ENCODE measurements at regions not wholly inside any gene's neighbourhood (a gene's known extent, or its start where the extent isn't known, plus 50 kb on each side); places are given as distances from the start of the nearest gene placed in this dataset.
"Not testable (repeated sequence)": the region's sequence is repeated elsewhere in the genome, so short reads cannot be mapped to it uniquely, and the experiment has no call there.

DNA sequence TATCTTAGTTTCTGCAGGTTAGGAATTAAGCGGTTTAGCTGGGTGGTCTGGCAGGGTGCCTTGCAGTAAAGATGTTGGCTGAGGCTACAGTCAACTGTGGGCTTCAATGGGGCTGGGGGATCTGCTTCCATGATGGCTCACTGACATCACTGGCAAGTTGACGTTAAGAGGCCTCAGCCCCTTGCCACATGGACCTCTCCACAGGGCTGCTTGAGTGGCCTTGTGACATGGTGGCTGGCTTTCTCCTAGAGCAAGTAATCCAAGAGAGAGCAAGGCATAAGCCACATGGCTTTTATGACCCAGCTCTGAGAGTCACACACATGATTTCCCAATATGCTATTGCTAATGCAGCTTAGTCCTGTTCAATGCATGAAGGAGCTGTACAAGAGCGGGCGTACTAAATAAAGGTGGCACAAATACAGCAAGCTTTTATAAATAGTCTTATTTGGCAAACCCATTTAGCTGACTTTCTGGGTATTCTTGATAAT, 109.1 kb downstream of the SEPTIN7 start:
- DNase-seq (ENCODE audit: low read depth in 2 of 2) = no peak

DNA sequence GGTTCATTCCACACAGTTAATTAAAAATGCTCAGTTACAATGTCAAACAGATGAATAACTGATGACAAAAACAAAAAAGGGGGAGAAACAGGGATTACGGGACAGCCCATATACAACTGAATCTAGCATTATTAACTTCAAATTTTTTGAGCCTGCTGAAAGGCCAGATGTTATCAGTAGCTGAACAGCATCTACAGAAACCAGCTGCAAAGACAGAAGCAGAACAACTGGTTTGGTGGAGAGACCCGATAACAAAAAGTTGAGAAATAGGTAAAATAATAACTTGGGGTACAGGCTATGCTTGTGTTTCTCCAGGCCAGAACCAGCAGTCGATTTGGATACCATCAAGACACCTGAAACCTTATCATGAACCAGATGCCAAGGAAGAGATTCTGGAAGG, 109.8 kb downstream of the SEPTIN7 start:
- DNase-seq (ENCODE audit: low read depth in 2 of 2) = not testable (repeated sequence)

DNA sequence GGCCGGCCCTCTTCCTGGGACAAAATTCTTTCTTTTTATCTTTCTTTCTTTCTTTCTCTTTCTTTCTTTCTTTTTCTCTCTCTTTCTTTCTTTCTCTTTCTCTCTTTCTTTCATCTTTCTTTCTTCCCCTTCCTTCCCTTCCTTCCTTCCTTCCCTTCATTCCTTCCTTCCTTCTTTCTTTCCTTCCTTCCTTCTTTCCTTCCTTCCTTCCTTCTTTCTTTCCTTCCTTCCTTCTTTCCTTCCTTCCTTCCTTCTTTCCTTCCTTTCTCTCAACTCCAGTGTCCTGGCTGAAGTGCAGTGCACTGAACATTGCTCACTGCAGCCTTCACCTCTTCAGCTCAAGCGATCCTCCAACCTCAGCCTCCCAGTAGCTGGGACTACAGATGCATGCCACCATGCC, 112.5 kb downstream of the SEPTIN7 start:
- DNase-seq (ENCODE audit: low read depth in 2 of 2) = not testable (repeated sequence)

DNA sequence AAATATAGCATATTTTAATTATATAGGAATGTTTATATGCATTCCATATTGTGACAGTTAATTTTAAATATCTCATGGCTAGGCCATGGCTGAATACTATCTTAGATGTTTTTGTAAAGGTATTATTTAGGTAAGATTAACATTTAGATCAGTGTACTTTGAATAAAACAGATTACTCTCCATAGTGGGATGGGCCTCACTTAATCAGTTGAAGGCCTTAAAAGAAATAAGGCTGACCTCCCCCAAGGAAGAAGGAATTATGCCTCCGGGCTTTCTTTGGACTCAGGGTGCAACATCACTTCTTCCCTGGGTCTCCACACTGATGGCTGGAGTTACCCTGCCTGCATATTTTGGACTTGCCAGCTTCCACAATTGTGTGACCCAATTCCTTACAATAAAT, 113.4 kb downstream of the SEPTIN7 start:
- not testable (repeated sequence) for DNase-seq (ENCODE audit: low read depth in 2 of 2)

DNA sequence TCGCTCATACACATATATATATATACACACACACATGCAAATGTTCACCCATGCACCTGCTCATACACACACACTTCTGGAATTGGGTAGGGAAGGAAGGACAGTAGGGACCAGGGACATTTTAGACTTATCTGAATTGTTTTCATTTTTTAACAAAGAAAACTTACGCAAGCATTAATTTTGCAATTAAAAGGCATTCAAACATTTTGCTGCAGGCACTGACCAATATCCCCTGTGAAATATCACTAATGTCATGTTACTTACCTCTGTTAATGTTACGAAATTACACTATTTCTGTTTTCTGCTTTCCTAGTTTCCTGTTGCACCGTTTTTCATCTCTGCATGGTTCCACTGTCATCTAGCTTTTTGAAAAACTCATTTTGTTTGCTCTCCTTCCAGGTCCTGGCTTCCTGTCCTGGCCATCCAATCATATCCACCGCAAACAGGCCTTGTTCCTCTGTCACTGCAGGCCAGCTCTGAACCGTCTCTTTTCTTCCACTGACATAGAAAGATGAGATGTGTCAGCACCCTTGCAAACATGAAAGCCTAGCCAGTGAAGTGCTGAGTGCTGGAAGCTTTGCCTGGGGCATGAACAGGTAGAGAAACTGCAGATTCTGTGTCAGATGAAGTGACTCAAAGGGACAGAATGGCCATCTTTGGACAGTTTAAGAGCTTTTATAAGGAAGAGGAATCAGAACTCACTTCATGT, 114.5 kb downstream of the SEPTIN7 start:
- DNase-seq (ENCODE audit: low read depth in 2 of 2) = not testable (repeated sequence)

DNA sequence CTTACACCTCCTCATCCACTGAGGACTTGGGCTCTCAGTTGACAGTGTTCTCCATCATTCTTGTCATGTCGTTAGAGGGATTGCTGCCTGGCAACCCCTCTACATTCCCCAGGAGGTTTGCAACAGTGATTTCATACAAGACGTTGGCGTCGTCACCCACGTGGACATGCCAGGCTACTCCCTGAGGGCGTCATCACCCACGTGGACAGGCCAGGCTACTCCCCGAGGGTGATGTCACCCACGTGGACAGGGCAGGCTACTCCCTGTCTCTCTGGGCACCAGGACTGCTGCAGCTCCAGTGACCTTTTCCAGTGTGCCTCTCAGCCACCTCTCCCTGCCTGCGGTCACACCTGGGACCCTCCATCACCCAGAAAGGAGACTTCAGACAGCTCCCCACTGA, 117.4 kb downstream of the SEPTIN7 start:
- not testable (repeated sequence) for DNase-seq (ENCODE audit: low read depth in 2 of 2)

DNA sequence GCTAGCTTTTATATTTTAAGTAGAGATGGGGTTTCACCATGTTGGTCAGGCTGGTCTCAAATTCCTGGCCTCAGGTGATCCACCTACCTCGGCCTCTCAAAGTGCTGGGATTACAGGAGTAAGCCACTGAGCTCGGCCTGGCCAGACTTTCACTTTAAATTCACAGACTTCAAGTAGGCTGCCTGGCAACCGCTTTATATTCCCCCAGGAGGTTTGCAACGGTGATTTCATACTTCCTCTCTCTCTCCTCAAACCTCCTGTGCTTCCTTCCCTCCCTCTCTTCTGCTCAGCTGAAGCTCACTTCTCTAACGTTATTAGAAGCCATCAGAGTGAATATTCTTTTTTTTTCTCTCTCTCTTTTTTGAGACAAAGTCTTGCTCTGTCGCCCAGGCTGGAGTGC, 118.8 kb downstream of the SEPTIN7 start:
- not testable (repeated sequence) for DNase-seq (ENCODE audit: low read depth in 2 of 2)

DNA sequence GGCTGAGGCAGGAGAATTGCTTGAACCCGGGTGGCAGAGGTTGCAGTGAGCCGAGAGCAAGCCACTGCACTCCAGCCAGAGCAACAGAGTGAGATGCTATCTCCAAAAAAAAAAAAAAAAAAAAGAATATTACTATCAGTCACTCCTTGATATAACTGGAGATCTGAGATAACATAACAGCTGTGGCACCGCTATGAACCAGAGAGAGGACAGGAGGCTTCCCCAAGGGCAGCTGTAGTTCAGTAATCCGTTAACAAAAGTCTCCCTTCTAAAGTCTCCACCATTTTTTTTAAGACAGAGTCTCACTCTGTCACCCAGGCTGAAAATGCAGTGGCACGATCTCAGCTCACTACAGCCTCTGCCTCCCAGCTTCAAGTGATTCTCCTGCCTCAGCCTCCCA, 120.5 kb downstream of the SEPTIN7 start:
- DNase-seq (ENCODE audit: low read depth in 2 of 2) = not testable (repeated sequence)

DNA sequence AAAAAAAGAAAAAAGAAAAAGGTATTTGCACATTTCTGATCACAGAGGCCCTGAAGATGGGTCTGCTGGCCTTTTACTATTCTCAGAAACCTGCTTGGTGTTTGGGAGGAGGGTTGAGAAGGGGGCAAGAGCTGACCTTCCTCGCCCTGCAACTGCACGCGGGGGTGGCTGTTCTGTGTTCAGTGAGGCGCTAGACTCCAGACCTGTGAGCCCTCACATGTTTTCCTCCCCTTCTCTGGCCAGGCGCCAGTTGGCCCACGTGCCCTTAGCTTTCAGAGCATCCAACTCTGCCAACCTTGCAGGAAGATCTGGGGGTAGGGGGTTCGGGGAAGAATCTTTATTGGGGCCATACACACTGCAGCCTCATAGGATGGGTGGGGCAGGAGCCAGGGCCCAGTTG, 123.8 kb downstream of the SEPTIN7 start:
- not testable (repeated sequence) for DNase-seq (ENCODE audit: low read depth in 2 of 2)

DNA sequence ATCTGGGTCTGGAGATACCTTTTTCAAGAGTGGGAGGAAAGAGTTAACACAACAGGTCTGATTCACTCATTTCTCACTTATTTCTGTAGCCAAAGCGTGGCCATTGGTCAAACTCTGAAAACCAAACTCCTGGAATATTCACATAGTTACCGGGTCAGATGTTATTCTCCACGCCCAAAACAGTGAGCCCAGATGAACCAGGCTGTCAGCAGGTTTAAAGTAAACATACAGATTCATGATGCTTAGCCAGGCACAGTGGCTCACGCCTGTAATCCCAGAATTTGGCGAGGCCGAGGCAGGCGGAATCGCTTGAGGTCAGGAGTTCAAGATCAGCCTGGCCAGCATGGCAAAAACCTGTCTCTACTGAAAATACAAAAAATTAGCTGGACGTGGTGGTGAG, 126.1 kb downstream of the SEPTIN7 start:
- DNase-seq (ENCODE audit: low read depth in 2 of 2) = not testable (repeated sequence)

DNA sequence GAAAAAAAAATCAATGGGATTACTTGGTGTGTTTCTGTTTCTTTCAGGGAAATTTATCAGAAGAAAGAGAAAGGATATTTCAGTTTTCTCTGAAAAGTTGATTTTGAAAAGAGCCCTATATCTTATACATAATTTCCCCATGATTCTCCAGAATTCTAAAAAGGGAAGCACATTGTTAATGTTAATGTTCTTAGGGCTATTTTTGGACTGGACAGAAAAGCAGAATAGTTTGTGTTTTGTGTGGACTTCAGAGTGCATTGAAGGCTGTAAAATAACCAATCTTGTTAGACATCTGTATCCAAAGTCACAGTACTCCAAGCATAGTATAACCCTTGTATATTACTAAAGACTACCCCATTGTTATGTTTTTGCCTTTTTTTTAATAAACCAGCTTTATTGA, 130.3 kb downstream of the SEPTIN7 start:
- DNase-seq (ENCODE audit: low read depth in 2 of 2) = not testable (repeated sequence)

DNA sequence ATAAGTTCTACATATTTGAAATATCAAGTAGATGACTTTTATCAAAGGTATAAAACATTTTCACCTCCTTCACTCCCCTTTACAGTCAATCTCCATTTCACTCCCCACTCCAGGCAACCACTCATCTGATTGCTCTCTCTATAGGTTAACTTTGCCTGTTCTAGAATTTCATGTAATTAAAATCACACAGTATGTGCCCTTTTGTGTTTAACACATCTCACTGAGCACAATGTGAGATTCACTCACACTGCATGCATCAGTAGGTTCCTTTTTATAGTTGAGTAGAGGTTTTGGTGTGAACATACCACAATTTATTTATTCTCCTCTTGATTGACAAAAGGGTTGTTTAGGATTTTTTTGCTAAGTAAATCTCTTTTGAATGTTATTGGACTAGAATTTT, 130.7 kb downstream of the SEPTIN7 start:
- DNase-seq (ENCODE audit: low read depth in 2 of 2) = not testable (repeated sequence)

DNA sequence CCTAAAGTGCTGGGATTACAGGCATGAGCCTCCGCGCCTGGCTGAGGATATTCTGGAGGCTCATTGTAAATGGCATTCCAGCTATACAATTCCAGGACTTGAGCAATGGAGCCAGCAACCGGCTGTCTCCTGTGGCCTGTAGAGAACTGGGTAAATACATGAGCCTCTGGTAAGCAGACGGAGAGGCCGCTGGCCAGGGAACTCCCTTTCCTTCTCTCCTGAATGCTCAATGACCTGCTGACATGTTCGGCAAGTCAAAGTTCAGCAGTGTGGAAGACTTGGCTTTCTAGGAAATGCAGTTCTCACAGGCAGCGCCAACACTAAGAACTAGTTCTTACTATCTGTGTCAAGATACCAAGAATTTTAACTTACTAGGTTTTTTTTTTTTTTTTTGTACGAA, 139.8 kb downstream of the SEPTIN7 start:
- not testable (repeated sequence) for DNase-seq (ENCODE audit: low read depth in 2 of 2)

DNA sequence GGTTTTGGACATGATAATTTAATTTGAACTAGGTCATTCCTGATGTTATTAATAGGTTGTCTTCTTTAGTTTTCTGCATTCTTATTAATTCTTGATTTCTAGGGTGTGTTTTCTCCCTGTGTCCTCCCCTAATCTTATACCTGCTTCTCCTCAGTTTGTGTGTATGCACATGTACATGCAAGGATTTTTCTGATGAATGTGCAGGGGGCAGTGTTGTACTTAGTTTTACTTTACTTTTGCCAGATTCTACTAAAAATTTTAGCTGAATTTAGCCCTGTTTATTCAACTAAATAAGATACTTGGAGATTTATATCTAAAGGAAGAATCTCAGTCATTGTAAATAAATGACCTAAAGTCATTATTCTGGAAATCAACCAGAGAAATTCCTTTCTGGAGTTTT, 144.8 kb downstream of the SEPTIN7 start:
- DNase-seq (ENCODE audit: low read depth in 2 of 2) = not testable (repeated sequence)

DNA sequence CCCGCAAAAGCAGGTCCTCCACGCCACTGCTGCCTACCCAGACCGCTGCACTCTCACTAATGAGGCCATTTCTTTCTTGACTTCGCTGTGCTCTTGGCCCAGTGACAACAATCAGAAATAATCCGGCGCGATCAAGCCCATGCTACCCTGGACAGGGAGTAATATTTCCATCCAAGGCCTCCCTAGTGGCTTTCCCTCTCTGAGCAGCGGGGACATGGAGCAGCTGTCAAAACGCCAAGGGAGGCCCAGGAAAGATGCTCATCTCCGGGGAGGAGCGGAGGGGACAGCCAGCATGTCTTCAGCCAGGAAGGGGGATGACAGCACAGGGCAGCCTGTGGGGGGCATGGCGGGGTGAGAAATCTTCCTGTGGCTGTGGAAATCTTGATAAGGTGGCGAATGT, 154.9 kb downstream of the SEPTIN7 start:
- DNase-seq (ENCODE audit: low read depth in 2 of 2) = not testable (repeated sequence)

DNA sequence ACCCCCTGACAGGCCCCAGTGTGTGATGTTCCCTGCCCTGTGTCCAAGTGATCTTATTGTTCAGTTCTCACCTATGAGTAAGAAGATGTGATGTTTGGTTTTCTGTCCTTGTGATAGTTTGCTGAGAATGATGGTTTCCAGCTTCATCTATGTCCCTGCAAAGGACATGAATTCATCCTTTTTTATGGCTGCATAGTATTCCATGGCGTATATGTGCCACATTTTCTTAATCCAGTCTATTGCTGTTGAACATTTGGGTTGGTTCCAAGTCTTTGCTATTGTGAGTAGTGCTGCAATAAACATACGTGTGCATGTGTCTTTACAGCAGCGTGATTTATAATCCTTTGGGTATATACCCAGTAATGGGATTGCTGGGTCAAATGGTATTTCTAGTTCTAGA, 156.1 kb downstream of the SEPTIN7 start:
- DNase-seq (ENCODE audit: low read depth in 2 of 2) = not testable (repeated sequence)

DNA sequence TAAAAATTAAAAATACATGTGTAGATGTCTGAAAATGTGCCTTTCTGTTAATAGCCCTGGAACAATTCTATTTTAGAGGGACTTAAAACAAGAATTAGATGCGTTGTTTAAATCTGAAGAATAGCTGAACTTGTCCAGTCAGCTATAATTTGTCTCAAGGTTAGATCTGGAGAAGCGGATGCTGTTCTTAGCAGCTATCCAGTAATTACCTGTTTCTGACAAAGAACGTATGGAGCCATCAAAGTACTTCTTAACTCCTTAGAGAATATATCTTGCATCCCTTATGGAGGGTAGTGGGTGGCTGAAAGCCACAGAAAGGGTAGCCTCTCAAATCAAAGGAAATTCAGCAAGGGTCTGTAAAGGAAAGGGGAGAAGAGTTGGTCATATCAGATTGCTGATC, 160.4 kb downstream of the SEPTIN7 start:
- not testable (repeated sequence) for DNase-seq (ENCODE audit: low read depth in 2 of 2)

DNA sequence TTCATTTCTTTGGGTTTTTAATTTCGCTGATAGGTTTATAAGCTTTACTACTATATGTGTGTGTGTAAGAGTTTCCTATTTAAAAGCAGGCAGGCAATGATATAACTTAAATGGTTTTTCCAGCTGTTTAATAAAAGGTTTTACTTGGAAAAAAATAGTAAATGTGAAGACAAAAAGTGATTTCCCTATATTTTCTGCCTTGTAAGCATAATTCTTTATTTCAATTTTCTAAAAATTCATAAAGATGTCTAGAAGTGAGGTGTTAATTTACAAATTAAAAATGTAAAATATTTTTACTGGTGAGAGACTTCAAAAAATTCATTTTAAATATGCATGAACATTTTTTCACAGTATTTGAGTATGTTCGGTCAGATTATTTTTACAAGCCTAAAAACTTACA, 161.8 kb downstream of the SEPTIN7 start:
- DNase-seq (ENCODE audit: low read depth in 2 of 2) = not testable (repeated sequence)

DNA sequence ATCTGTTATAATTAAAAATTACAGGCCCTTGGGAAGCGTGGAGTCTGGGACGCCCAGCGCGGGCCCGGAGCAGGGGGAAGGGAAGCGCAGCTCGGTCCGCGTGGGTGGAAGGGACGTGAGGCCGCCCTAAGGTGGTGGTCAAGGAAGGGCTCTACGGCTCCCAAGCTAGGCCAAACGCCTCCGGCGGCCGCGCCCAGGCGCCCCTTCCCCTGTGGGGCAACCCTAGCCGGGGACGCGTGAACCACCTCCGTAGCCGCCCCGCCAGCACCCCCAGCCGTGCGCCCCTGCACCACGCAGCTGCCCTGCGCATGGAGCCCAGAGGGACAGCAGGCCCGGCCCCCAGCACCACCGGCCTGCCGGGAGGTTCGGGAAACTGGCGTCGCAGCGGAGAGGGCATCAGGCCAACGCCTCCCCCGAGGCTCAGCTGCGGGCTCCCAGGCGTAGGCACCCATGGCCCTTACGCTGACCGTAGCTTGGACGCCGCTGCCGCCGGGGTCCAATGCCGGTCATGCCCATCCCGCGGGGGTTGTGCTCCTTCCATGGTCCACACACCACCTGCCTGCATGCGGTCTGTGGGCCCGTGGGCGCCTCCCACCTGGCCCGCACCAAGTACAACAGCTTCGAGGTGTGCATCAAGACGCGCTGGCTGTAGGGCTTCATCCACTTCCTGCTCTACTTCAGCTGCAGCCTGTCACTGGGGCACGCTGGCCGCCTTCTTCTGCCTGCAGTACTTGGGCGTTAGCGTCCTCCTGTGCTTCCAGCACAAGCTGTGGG, 166.7 kb downstream of the SEPTIN7 start:
- DNase-seq (ENCODE audit: low read depth in 2 of 2) = no peak

DNA sequence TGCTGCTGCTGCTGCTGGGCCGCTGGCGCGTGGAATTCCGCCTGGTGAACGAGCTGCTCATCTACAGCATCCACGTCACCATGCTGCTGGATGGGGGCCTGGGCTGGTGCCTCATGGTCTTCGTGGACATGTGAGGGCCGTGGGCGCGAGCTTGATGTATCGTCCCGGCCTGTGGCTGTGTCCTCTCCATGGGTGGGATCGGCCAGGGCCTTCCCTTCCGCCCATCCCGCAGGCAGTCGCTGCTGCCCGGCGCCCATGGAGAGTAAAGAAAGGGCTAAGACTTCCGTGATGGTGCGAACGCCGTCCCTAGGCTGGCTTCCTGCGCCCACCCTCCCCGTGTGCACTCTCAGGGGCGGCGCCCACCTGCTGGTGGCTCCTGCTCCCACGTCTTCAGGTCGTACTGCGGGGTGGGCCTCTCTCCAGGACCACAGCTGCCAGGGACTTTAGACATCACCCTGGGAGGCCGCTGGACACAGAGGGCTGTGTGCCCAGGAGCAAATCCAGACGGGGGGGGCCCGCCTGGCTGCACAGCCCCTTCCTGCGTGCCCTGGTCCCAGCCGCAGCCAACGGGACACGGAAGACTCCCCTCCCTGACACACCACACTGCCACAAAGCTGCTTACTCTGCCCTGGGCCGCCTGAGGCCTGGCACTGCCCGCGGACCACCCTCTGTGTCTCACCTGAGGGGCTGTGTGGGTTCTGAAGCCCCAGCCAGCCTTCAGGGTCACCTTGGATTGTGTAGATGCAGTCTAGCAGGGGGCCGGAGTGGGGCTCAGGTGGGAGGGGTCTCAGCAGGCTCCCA, 167.5 kb downstream of the SEPTIN7 start:
- no peak for DNase-seq (ENCODE audit: low read depth in 2 of 2)

DNA sequence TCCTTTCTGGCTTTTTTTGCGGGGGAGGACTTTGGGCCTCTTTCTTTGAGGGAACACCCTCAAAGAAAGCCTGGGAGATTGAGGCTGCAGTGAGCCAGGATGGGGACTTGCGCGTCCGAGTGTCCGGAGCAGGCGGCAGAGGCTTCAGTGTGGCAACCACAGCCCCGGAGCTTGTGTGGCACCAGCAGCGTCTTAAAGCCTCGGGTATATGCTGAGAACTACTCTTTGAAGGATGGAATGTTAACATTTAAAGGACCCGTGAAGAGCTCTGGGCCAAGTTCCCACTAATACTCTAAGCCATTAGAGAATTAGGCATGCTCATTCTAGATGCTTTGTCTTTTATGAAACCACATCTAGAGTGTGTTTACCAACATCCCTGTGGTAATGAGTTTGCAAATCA, 168.2 kb downstream of the SEPTIN7 start:
- DNase-seq (ENCODE audit: low read depth in 2 of 2) = no peak

DNA sequence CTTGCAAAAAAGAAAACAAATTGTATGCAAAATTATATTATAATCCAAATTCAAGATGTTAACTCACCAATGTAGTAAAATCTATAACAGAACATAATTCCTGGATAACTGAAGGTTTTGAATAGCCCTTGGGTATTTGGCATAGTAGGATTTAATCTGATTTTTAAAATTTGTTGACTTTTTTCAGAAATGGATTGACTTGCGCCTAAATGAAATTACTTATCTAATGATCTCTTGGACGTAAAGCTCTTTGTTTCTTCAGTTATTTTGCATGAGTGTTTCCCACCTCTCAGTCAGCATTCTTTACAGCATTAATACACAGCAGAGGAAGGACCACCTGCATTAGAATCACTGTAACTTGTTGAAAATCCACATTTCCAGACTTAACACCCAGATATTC, 169.6 kb downstream of the SEPTIN7 start:
- DNase-seq (ENCODE audit: low read depth in 2 of 2) = no peak

Measured in stimulated activated CD4-positive, alpha-beta T cell treated with anti-CD3 and anti-CD28 coated beads, Interleukin-4, amount 100 ng/mL, for 48 hours (primary cell).